SK-N-SH (cell line): ENCODE measurements at regions not wholly inside any gene's neighbourhood (a gene's known extent, or its start where the extent isn't known, plus 50 kb on each side); places are given as distances from the start of the nearest gene placed in this dataset.

Experiments
- CTCF ChIA-PET: fragments of 300-600, 350-600 bp; formaldehyde crosslinking; extraction: SDS; loops from one replicate; lab custom pipeline; 2021; lab: Yijun Ruan, JAX
- POLR2A ChIA-PET: fragments of 350-600 bp; sonication (Branson Sonifier 250); formaldehyde crosslinking; extraction: SDS; loops from one replicate; lab custom pipeline; 2020; ENCODE audit warnings: antibody characterized with exemption, inconsistent platforms; lab: Yijun Ruan, JAX
- DNase-seq: peaks from one replicate; pipeline ENCODE4 v3.0.0; 2012
- H2AFZ ChIP-seq: fragments of 200-600 bp; sonication (generic); 2 replicates; pipeline ENCODE4 v1.8.1; 2016; ENCODE audit warnings: antibody characterized with exemption, mild to moderate bottlenecking, low read depth
- H3F3A ChIP-seq: fragments of 200-600 bp; sonication (generic); replicated peaks from 2 replicates; pipeline ENCODE3; 2016; ENCODE audit warnings: antibody characterized with exemption, mild to moderate bottlenecking; ENCODE audit not compliant: insufficient read depth
- H3K27ac ChIP-seq, 2 experiments: fragments of 200-500 bp in 1 of 2; fragments of 200-600 bp in 1 of 2; sonication (Bioruptor generic) in 1 of 2; sonication (generic), shearing (Covaris generic) in 1 of 2; 2 replicates each; pipeline versions ENCODE4 v1.5.1 to v1.6.1; 2014 to 2016; ENCODE audit warnings: low read depth in 2 of 2, inconsistent platforms in 1 of 2, low read length in 1 of 2, mild to moderate bottlenecking in 1 of 2, mixed read lengths in 1 of 2
- H3K27me3 ChIP-seq: fragments of 200-600 bp; sonication (generic), shearing (Covaris generic); 2 replicates; pipeline ENCODE4 v1.6.1; 2016; ENCODE audit warnings: mixed run types; ENCODE audit not compliant: insufficient read depth
- H3K36me3 ChIP-seq, 2 experiments: fragments of 200-500 bp in 1 of 2; fragments of 200-600 bp in 1 of 2; sonication (Bioruptor generic) in 1 of 2; sonication (generic) in 1 of 2; replicated peaks in 1 of 2; 2 replicates each; pipeline versions ENCODE3 to v1.5.1; 2014 to 2016; ENCODE audit warnings: low read length in 1 of 2, mild to moderate bottlenecking in 1 of 2; ENCODE audit not compliant: insufficient read depth in 2 of 2, control insufficient read depth in 1 of 2
- H3K4me1 ChIP-seq, 2 experiments: fragments of 200-500 bp in 1 of 2; fragments of 200-600 bp in 1 of 2; sonication (Bioruptor generic) in 1 of 2; sonication (generic), shearing (Covaris generic) in 1 of 2; 2 replicates each; pipeline versions ENCODE4 v1.5.1 to v1.6.1; 2014 to 2016; ENCODE audit warnings: low read depth in 1 of 2, low read length in 1 of 2, mixed run types in 1 of 2; ENCODE audit not compliant: insufficient read depth in 2 of 2, control insufficient read depth in 1 of 2
- H3K4me2 ChIP-seq: fragments of 200-600 bp; sonication (generic), shearing (Covaris generic); 2 replicates; pipeline ENCODE4 v1.6.1; 2017; ENCODE audit warnings: mixed run types
- H3K4me3 ChIP-seq, 2 experiments: fragments of 200-500 bp in 1 of 2; fragments of 200-600 bp in 1 of 2; sonication (Bioruptor generic) in 1 of 2; sonication (generic), shearing (Covaris generic) in 1 of 2; 2 replicates each; pipeline versions ENCODE4 v1.5.1 to v1.8.1; 2014 to 2016; ENCODE audit warnings: low read depth in 2 of 2, inconsistent platforms in 1 of 2, low read length in 1 of 2, mild to moderate bottlenecking in 1 of 2, mixed read lengths in 1 of 2, moderate library complexity in 1 of 2
- H3K79me2 ChIP-seq: fragments of 200-600 bp; sonication (generic); 2 replicates; pipeline ENCODE4 v1.8.1; 2017; ENCODE audit warnings: mild to moderate bottlenecking; ENCODE audit not compliant: insufficient read depth
- H3K9ac ChIP-seq: fragments of 200-600 bp; sonication (generic); 2 replicates; pipeline ENCODE4 v1.6.1; 2017; ENCODE audit warnings: mixed run types
- H3K9me2 ChIP-seq: fragments of 200-600 bp; sonication (generic); 2 replicates; pipeline ENCODE4 v1.6.1; 2017; ENCODE audit warnings: mixed run types
- H3K9me3 ChIP-seq: fragments of 200-600 bp; sonication (generic); 2 replicates; pipeline ENCODE4 v1.6.1; 2017; ENCODE audit warnings: mixed run types, mild to moderate bottlenecking, moderate library complexity
- H4K20me1 ChIP-seq: fragments of 200-600 bp; sonication (generic); 2 replicates; pipeline ENCODE4 v1.6.1; 2017; ENCODE audit warnings: mild to moderate bottlenecking, mixed run types; ENCODE audit not compliant: insufficient read depth
- ELF1 ChIP-seq: IDR thresholded peaks from 2 replicates; pipeline ENCODE4 v1.4.0; 2012
- EP300 ChIP-seq, 2 experiments: IDR thresholded peaks; 2 replicates each; pipeline versions ENCODE4 v1.4.0 to v1.6.1; 2012; ENCODE audit warnings: borderline replicate concordance in 1 of 2, low read depth in 1 of 2, low read length in 1 of 2
- EZH2phosphoT487 ChIP-seq: fragments of 200-600 bp; sonication (generic); IDR thresholded peaks from 2 replicates; pipeline ENCODE4 v1.6.1; 2017; ENCODE audit warnings: low read depth, mixed run types, mild to moderate bottlenecking, antibody characterized with exemption, moderate library complexity, borderline replicate concordance
- FOSL2 ChIP-seq: IDR thresholded peaks from 2 replicates; pipeline ENCODE4 v1.4.0; 2012; ENCODE audit warnings: low read depth, mild to moderate bottlenecking, moderate library complexity, borderline replicate concordance
- FOXJ3 ChIP-seq: sonication (generic); formaldehyde crosslinking; IDR thresholded peaks from 2 replicates; pipeline ENCODE4 v1.5.1; 2020; ENCODE audit warnings: mild to moderate bottlenecking, missing genetic modification reagents
- FOXM1 ChIP-seq: IDR thresholded peaks from 2 replicates; pipeline ENCODE4 v1.4.0; 2012; ENCODE audit warnings: low read depth, mild to moderate bottlenecking
- MXI1 ChIP-seq: IDR thresholded peaks from 2 replicates; pipeline ENCODE4 v1.6.1; 2012; ENCODE audit warnings: mild to moderate bottlenecking, low read depth, low read length, improper control_type of control experiment
- NRF1 ChIP-seq: IDR thresholded peaks from 2 replicates; pipeline ENCODE4 v1.6.1; 2012; ENCODE audit warnings: low read depth, mild to moderate bottlenecking, low read length
- RCOR1 ChIP-seq: fragments of 150-350 bp; IDR thresholded peaks from 2 replicates; pipeline ENCODE4 v1.6.1; 2017; ENCODE audit warnings: antibody characterized with exemption, low read length
- REST ChIP-seq: IDR thresholded peaks from 2 replicates; pipeline ENCODE4 v1.6.1; 2012; ENCODE audit warnings: mild to moderate bottlenecking, low read depth, low read length, moderate library complexity
- RFX5 ChIP-seq: IDR thresholded peaks from 2 replicates; pipeline ENCODE4 v1.6.1; 2012; ENCODE audit warnings: mild to moderate bottlenecking, improper control_type of control experiment, low read length
- RXRA ChIP-seq: IDR thresholded peaks from 2 replicates; pipeline ENCODE4 v1.4.0; 2012; ENCODE audit warnings: low read depth, mild to moderate bottlenecking, borderline replicate concordance
- SIN3A ChIP-seq: IDR thresholded peaks from 2 replicates; pipeline ENCODE4 v1.6.1; 2012; ENCODE audit warnings: low read depth, mild to moderate bottlenecking, low read length, moderate library complexity, borderline replicate concordance
- SMC3 ChIP-seq: IDR thresholded peaks from 2 replicates; pipeline ENCODE4 v1.6.1; 2012; ENCODE audit warnings: low read depth, low read length, improper control_type of control experiment
- TAF1 ChIP-seq: IDR thresholded peaks from 2 replicates; pipeline ENCODE4 v1.6.1; 2012; ENCODE audit warnings: low read depth, mild to moderate bottlenecking, low read length, moderate library complexity, borderline replicate concordance
- TEAD4 ChIP-seq: IDR thresholded peaks from 2 replicates; pipeline ENCODE4 v1.4.0; 2012; ENCODE audit warnings: mild to moderate bottlenecking, borderline replicate concordance; ENCODE audit not compliant: insufficient read depth
- ZBTB33 ChIP-seq: IDR thresholded peaks from 2 replicates; pipeline ENCODE4 v1.4.0; 2012; ENCODE audit warnings: low read depth, borderline replicate concordance
- WGBS: methylation state at CpG from one replicate; pipeline ENCODE4 v1.1.6; 2017; ENCODE audit warnings: low lambda C conversion rate; 5-methylcytosine and 5-hydroxymethylcytosine counted together
- TF ChIP-seq, protein P1 (sequence below): IDR thresholded peaks from 2 replicates; pipeline ENCODE4 v1.4.0; 2012; ENCODE audit warnings: low read depth, borderline replicate concordance
- TF ChIP-seq, protein P2 (sequence below): IDR thresholded peaks from 2 replicates; pipeline ENCODE4; 2012

DNA sequence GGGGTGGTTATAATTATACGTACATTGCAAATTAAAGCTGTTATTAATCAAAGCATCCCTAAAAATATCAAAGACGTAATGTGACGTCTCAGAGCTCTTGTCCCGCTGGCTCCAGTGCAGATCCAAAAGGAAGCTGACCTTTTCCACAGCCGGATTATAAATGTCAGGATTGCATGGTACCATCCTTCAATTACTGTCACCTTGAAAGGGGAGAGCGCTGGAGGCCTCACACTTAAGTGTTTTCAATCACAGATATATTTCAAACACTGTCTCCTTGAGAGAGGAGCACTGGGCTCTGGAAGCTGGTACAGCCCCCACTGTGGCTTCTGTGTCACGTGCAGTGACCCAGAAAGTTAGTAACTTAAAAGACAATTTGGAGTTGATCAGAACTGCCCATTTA, 94.2 kb downstream of the AIPL1 start:
- 23% methylated on average over 7 of the region's 7 CpGs for WGBS
- TF ChIP-seq MXI1, result no peak
- TF ChIP-seq SIN3A, result no peak
- TF ChIP-seq RFX5, result no peak
- no peak for TF ChIP-seq FOXJ3 (CRISPR knock-in tag)
- no peak for TF ChIP-seq NRF1
- no peak for TF ChIP-seq RXRA
- no peak for TF ChIP-seq TAF1
- TF ChIP-seq EP300 (IDR thresholded peaks at IDR 0.05; ENCODE audit: borderline replicate concordance in 1 of 2, low read depth in 1 of 2, low read length in 1 of 2), result no peak
- no peak for TF ChIP-seq EZH2phosphoT487
- TF ChIP-seq REST, result no peak
- no peak for TF ChIP-seq SMC3
- TF ChIP-seq TEAD4, result no peak
- no peak for TF ChIP-seq ELF1
- TF ChIP-seq, protein P1, sequence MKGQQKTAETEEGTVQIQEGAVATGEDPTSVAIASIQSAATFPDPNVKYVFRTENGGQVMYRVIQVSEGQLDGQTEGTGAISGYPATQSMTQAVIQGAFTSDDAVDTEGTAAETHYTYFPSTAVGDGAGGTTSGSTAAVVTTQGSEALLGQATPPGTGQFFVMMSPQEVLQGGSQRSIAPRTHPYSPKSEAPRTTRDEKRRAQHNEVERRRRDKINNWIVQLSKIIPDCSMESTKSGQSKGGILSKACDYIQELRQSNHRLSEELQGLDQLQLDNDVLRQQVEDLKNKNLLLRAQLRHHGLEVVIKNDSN, result no peak
- TF ChIP-seq, protein P2, sequence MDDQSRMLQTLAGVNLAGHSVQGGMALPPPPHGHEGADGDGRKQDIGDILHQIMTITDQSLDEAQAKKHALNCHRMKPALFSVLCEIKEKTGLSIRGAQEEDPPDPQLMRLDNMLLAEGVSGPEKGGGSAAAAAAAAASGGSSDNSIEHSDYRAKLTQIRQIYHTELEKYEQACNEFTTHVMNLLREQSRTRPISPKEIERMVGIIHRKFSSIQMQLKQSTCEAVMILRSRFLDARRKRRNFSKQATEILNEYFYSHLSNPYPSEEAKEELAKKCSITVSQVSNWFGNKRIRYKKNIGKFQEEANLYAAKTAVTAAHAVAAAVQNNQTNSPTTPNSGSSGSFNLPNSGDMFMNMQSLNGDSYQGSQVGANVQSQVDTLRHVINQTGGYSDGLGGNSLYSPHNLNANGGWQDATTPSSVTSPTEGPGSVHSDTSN, result no peak
- no peak for TF ChIP-seq FOSL2
- no peak for TF ChIP-seq FOXM1
- TF ChIP-seq RCOR1, result no peak
- no peak for TF ChIP-seq ZBTB33
- ChIA-PET CTCF (no interaction called here), POLR2A (no interaction called here)
- no peak overlapping the region for H3K4me2 ChIP-seq
- H2AFZ ChIP-seq, result no peak overlapping the region
- H3K27ac ChIP-seq, result no peak overlapping the region
- no peaks in the 10 kb centered on the region; the same call in 1 of the 2 replicates for H3K27me3 ChIP-seq
- H3K9ac ChIP-seq, result no peak overlapping the region
- no peaks in the 10 kb centered on the region for H3K9me2 ChIP-seq
- no peaks in the 10 kb centered on the region for H3K4me1 ChIP-seq
- no peak overlapping the region for H3K4me3 ChIP-seq
- no peaks in the 10 kb centered on the region for H3K9me3 ChIP-seq
- no peaks in the 10 kb centered on the region for H4K20me1 ChIP-seq
- no peaks in the 10 kb centered on the region for H3F3A ChIP-seq
- no peak for DNase-seq
- H3K79me2 ChIP-seq, result no peaks in the 10 kb centered on the region
- no peaks in the 10 kb centered on the region for H3K36me3 ChIP-seq
